NCI-H774 (cell line): ENCODE measurements at regions not wholly inside any gene's neighbourhood (a gene's known extent, or its start where the extent isn't known, plus 50 kb on each side); places are given as distances from the start of the nearest gene placed in this dataset.

Experiments used
- DNase-seq: peaks from one replicate; lab custom pipeline; 2025; lab: John Stamatoyannopoulos, UW

- DNase-seq: no peak
Measured at GRCh38 chr18:41458376-41458775, 496.7 kb upstream of the PIK3C3 start.

- no peak for DNase-seq
Measured at GRCh38 chr18:41457765-41458326, 497.2 kb upstream of the PIK3C3 start.

GRCh38 chr18:41456831-41457230, 498.2 kb upstream of the PIK3C3 start:
- no peak for DNase-seq

GRCh38 chr18:41449612-41450011, 505.4 kb upstream of the PIK3C3 start:
- DNase-seq: no peak

- DNase-seq: no peak
Measured at GRCh38 chr18:41444943-41445342, 510.1 kb upstream of the PIK3C3 start.

- no peak for DNase-seq
Measured at GRCh38 chr18:41436772-41437171, 518.3 kb upstream of the PIK3C3 start.

- DNase-seq: no peak
Measured at GRCh38 chr18:41418598-41418997, 536.4 kb upstream of the PIK3C3 start.

- no peak for DNase-seq
Measured at GRCh38 chr18:41416044-41416443, 539.0 kb upstream of the PIK3C3 start.

GRCh38 chr18:41410006-41410405, 545.0 kb upstream of the PIK3C3 start:
- DNase-seq: no peak

GRCh38 chr18:41406834-41407233, 548.2 kb upstream of the PIK3C3 start:
- no peak for DNase-seq

GRCh38 chr18:41396861-41397260, 558.2 kb upstream of the PIK3C3 start:
- no peak for DNase-seq

GRCh38 chr18:41396211-41396610, 558.8 kb upstream of the PIK3C3 start:
- no peak for DNase-seq

- no peak for DNase-seq
Measured at GRCh38 chr18:41395695-41396094, 559.3 kb upstream of the PIK3C3 start.

GRCh38 chr18:41391616-41392595, 563.1 kb upstream of the PIK3C3 start:
- peak; percentile 78 for DNase-seq

GRCh38 chr18:41390309-41390708, 564.7 kb upstream of the PIK3C3 start:
- DNase-seq: no peak

- DNase-seq: peak; percentile 2
Measured at GRCh38 chr18:41378598-41378997, 576.4 kb upstream of the PIK3C3 start.

GRCh38 chr18:41373612-41374011, 581.4 kb upstream of the PIK3C3 start:
- no peak for DNase-seq

GRCh38 chr18:41372046-41372665, 582.9 kb upstream of the PIK3C3 start:
- DNase-seq: peak; percentile 51

GRCh38 chr18:41371156-41372045, 583.6 kb upstream of the PIK3C3 start:
- DNase-seq: peak; percentile 60

GRCh38 chr18:41370740-41371139, 584.3 kb upstream of the PIK3C3 start:
- DNase-seq: peak; percentile 15

GRCh38 chr18:41357708-41358107, 597.3 kb upstream of the PIK3C3 start:
- DNase-seq: no peak
